ENCODE measurements at regions not wholly inside any gene's neighbourhood (a gene's known extent, or its start where the extent isn't known, plus 50 kb on each side); places are given as distances from the start of the nearest gene placed in this dataset.
"Not testable (repeated sequence)": the region's sequence is repeated elsewhere in the genome, so short reads cannot be mapped to it uniquely, and the experiment has no call there.

DNA sequence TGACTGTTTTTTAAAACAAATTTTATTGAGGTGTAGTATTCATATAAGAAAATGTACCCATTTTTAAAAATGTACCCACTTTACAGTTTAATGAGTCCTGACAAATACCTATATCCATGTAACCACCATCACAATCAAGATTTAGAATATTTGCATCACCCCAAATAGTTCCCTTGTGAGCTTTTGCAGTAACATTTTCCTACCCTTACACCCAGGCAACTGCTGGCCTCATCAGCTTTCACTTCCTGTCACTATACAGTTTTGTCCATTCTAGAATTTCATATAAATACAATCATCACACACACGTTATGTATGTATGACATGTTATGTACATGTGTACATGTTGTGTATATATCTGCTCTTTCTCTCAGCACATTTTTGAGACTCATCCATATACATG is 96.4 kb upstream of the EMB start:
- not testable (repeated sequence) for TF ChIP-seq EZH2phosphoT487 (IDR thresholded peaks at IDR 0.05; ENCODE audit: insufficient read depth, low read depth); EZH2 (IDR thresholded peaks at IDR 0.05; ENCODE audit: insufficient read depth, poor library complexity, severe bottlenecking)
